GM12874 (cell line): ENCODE measurements at regions not wholly inside any gene's neighbourhood (a gene's known extent, or its start where the extent isn't known, plus 50 kb on each side); places are given as distances from the start of the nearest gene placed in this dataset.

Experiments used
- CTCF ChIP-seq: IDR thresholded peaks from 2 replicates; pipeline ENCODE4 v1.5.1; 2011; ENCODE audit warnings: low read depth, mild to moderate bottlenecking, control low read depth, low read length, moderate library complexity; ENCODE audit not compliant: insufficient read depth

- no peak for TF ChIP-seq CTCF
Measured at GRCh38 chr2:23239374-23239773, 145.6 kb upstream of the KLHL29 start.

- TF ChIP-seq CTCF: no peak
Measured at GRCh38 chr2:23241121-23241520, 143.9 kb upstream of the KLHL29 start.

GRCh38 chr2:23241611-23242245, 143.3 kb upstream of the KLHL29 start:
- no peak for TF ChIP-seq CTCF

GRCh38 chr2:23243073-23243659, 141.8 kb upstream of the KLHL29 start:
- TF ChIP-seq CTCF: no peak

GRCh38 chr2:23244617-23245016, 140.4 kb upstream of the KLHL29 start:
- no peak for TF ChIP-seq CTCF

- no peak for TF ChIP-seq CTCF
Measured at GRCh38 chr2:23246992-23247683, 137.8 kb upstream of the KLHL29 start.

- no peak for TF ChIP-seq CTCF
Measured at GRCh38 chr2:23248667-23249066, 136.3 kb upstream of the KLHL29 start.
